HG03097 (cell line): ENCODE measurements at regions not wholly inside any gene's neighbourhood (a gene's known extent, or its start where the extent isn't known, plus 50 kb on each side); places are given as distances from the start of the nearest gene placed in this dataset.

ENCODE experiments used
- ATAC-seq: cut with Tn5 transposase; IDR thresholded peaks from one replicate; pipeline ENCODE4 v1.9.1; 2021; ENCODE audit not compliant: unreplicated experiment, low FRiP score

DNA sequence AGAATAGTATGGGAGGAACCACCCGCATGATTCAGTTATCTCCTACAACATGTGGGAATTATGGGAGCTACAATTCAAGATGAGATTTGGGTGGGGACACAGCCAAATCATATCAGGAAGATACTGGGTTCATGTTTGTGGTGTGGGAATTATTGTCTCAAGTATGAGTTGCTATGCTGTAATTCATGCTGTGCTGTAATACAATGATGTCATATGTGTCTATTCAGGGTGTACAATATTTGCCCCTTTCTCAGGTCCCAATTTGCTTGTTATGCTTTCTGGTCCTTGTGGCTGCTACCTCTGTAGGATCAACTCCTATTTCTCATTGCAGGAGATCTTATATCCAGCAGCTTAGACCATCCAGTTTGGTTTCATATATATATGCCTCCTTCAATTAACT, 52.2 kb upstream of the ARHGAP20 start:
- ATAC-seq, result no peak

DNA sequence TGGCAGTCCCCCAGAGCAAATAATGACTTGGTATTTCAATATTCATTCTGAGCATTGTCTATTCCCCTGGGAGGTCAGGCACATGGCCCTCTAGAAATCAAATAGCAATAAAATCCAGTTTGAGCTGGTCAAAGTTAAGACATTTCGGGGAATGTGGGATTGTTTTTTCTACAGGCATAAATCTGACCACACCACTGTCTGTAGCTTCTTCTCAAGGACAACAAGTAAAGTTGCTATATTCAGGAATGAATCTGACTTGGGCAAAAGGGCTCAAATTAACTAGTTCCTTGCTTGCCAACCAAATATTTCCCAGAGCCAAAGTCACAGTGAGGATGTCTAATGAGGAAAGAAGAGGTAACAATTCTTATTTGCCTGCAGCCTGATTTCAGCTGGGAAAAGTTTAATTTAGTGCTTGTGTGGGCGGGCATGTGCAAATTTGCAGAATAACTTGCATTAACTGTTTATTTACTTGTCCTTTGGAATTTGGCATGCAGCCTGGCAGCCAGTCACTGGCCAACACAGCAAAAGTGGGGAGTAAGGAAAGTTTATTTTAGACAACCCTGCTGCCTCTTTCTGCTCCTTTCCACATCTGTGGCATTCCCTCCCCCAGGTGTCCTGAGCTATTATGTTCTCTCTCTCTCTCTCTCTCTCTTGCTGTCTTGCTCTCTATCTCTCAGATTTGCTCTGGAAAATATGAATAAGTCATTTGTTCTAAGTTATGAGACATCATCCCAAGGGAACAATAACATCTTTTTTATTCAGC, 51.2 kb upstream of the ARHGAP20 start:
- ATAC-seq, result no peak

DNA sequence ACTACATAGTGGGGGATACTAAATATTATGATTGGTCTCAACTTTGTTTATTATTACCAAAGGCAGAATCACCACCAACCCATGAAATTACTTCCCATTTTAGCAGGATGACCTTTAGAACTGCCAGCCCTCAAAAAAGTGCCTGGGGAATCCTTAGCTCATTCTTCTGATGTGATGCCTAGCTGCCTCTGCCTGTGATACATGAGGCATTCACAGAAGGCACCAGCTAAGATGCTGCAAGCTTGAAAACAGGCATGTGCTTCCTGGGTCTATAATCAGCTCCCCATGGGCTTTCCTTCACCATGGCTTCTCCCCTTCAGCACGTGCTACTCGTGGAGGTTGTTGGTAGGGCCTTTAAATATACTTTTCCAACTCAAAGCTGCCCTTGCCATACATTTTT, 50.4 kb upstream of the ARHGAP20 start:
- no peak for ATAC-seq
